RWPE2 (cell line): ENCODE measurements at regions not wholly inside any gene's neighbourhood (a gene's known extent, or its start where the extent isn't known, plus 50 kb on each side); places are given as distances from the start of the nearest gene placed in this dataset.
"Not testable (repeated sequence)": the region's sequence is repeated elsewhere in the genome, so short reads cannot be mapped to it uniquely, and the experiment has no call there.

Experiments
- ATAC-seq: fragments of 200-7000 bp; cut with Tn5 transposase; 3 replicates; pipeline ENCODE4 v1.9.1; 2021; ENCODE audit warnings: low read depth
- DNase-seq: peaks from one replicate; pipeline ENCODE4 v3.0.0-alpha.2; 2020; ENCODE audit warnings: low spot score
- H3K27ac ChIP-seq: fragments of 450-650 bp; 2 replicates; pipeline ENCODE4 v1.5.1; 2017; ENCODE audit warnings: mild to moderate bottlenecking; ENCODE audit not compliant: poor library complexity, severe bottlenecking
- H3K27me3 ChIP-seq: fragments of 250-450 bp; sonication (Bioruptor Pico); 2 replicates; pipeline ENCODE4 v1.5.1; 2021; ENCODE audit warnings: mild to moderate bottlenecking, moderate library complexity; ENCODE audit not compliant: insufficient read depth, poor library complexity, severe bottlenecking
- H3K36me3 ChIP-seq: fragments of 250-450 bp; sonication (Bioruptor Pico); 2 replicates; pipeline ENCODE4 v1.5.1; 2020; ENCODE audit warnings: low read depth, mild to moderate bottlenecking, moderate library complexity
- H3K4me1 ChIP-seq: fragments of 250-450 bp; sonication (Bioruptor Pico); 2 replicates; pipeline ENCODE4 v1.5.1; 2021; ENCODE audit warnings: mild to moderate bottlenecking, moderate library complexity; ENCODE audit not compliant: insufficient read depth, poor library complexity, severe bottlenecking
- H3K4me3 ChIP-seq: fragments of 250-450 bp; sonication (Bioruptor Pico); 2 replicates; pipeline ENCODE4 v1.5.1; 2021; ENCODE audit warnings: mild to moderate bottlenecking, moderate library complexity; ENCODE audit not compliant: severe bottlenecking
- H3K9me3 ChIP-seq: fragments of 250-450 bp; sonication (Bioruptor Pico); 2 replicates; pipeline ENCODE4 v1.5.1; 2021; ENCODE audit warnings: mild to moderate bottlenecking, moderate library complexity; ENCODE audit not compliant: severe bottlenecking
- CTCF ChIP-seq: fragments of 450-650 bp; IDR thresholded peaks from one replicate; pipeline ENCODE4 v1.5.1; 2017; ENCODE audit warnings: mild to moderate bottlenecking, moderate library complexity; ENCODE audit not compliant: poor library complexity, severe bottlenecking

DNA sequence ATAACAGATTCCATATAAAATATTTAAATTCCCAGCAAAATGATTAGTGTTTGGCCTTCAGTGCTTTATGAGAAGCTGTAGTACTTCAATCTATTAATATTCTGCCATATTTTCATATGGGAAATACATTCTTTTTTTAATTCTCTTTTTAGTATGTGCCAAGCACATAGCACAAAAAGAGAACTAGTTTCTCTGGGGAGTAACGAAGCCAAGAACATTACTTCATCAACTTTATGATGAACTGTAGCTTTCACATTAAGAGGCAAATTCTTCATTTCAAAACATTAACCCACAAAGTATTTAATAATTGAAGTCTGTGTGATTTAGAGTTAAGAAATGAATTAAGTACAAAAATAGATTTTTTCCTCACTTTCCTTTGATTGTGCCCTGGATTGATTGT is 281.0 kb upstream of the EYS start:
- ATAC-seq (no peak), DNase-seq (no peak)
- no peaks in the 10 kb centered on the region for H3K36me3 ChIP-seq
- no peak for TF ChIP-seq CTCF
- no peaks in the 10 kb centered on the region for H3K9me3 ChIP-seq
- no peaks in the 10 kb centered on the region for H3K4me1 ChIP-seq
- H3K27ac ChIP-seq = no peak overlapping the region
- no peak overlapping the region for H3K4me3 ChIP-seq
- no peaks in the 10 kb centered on the region for H3K27me3 ChIP-seq

DNA sequence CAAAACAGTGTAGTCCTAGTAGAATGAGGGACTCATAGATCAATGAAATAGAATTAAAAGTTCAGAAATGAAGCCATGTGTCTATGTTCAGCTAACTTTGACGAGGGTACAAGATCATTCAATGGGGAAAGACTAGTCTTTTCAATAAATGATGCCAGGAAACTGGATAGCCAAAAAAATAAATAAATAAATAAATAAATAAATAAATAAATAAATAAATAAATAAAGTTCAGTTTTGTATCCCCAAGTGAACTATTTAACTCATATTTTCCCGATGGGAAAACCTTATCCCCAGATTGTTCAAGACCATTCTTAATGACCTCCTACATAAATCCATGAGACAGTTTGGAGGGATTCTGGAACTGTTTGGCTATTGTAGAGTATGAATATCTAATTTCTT is 277.1 kb upstream of the EYS start:
- Histone ChIP-seq H3K36me3 (no peaks in the 10 kb centered on the region), H3K27me3 (no peaks in the 10 kb centered on the region), H3K4me3 (no peak overlapping the region), H3K4me1 (no peaks in the 10 kb centered on the region), H3K9me3 (no peaks in the 10 kb centered on the region), H3K27ac (no peak overlapping the region)
- no peak for ATAC-seq
- no peak for DNase-seq
- TF ChIP-seq CTCF = no peak

DNA sequence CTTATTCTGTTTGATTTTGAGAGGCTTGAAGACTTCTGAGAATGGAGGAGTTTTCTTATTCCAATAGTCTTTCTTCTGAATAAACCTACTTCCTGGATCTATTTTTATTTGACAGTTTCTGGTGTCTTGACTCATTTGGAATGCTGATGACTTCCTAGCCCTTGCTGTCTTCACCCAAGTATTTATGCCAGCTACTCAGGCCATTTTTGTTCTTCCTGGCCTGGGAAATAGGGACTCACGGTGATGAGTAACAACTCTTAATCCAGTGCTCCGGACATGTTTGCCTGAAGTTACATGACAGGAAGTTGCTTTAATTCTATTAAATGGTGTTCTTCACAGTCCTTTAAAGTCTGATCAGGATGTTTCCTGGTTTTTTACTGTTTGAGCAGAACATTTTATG is 272.1 kb upstream of the EYS start:
- Histone ChIP-seq H3K36me3 (no peaks in the 10 kb centered on the region), H3K4me3 (no peak overlapping the region), H3K9me3 (no peaks in the 10 kb centered on the region), H3K27me3 (no peaks in the 10 kb centered on the region), H3K4me1 (no peaks in the 10 kb centered on the region), H3K27ac (no peak overlapping the region)
- no peak for ATAC-seq
- DNase-seq = no peak
- TF ChIP-seq CTCF = no peak

GRCh38 chr6:65971252-65971651 is 264.2 kb upstream of the EYS start:
- not testable (repeated sequence) for H3K9me3 ChIP-seq, H3K4me3 ChIP-seq, H3K27me3 ChIP-seq, H3K27ac ChIP-seq, ATAC-seq, H3K36me3 ChIP-seq, DNase-seq, H3K4me1 ChIP-seq

GRCh38 chr6:65964261-65964660 is 257.2 kb upstream of the EYS start:
- no peaks in the 10 kb centered on the region for H3K9me3 ChIP-seq
- H3K36me3 ChIP-seq = no peaks in the 10 kb centered on the region
- no peak overlapping the region for H3K4me3 ChIP-seq
- no peaks in the 10 kb centered on the region for H3K4me1 ChIP-seq
- H3K27me3 ChIP-seq = no peaks in the 10 kb centered on the region
- ATAC-seq = no peak
- H3K27ac ChIP-seq = no peak overlapping the region
- DNase-seq = no peak
- TF ChIP-seq CTCF = no peak
